Caco-2 (cell line): ENCODE measurements at regions not wholly inside any gene's neighbourhood (a gene's known extent, or its start where the extent isn't known, plus 50 kb on each side); places are given as distances from the start of the nearest gene placed in this dataset.

Experiments
- BruUV-seq: library from RNA; stranded (reverse); fragments of 400-500 nt; replicated peaks from 2 replicates; lab custom pipeline; 2021; lab: Mats Ljungman, UMichigan
- CTCF ChIA-PET: fragments of 300-600 bp; sonication (Branson Sonifier 250); formaldehyde crosslinking; loops from one replicate; lab custom pipeline; 2022; ENCODE audit warnings: antibody characterized with exemption; lab: Charles Lee
- POLR2A ChIA-PET: fragments of 300-600 bp; sonication (Branson Sonifier 250); formaldehyde crosslinking; loops from one replicate; lab custom pipeline; 2022; ENCODE audit warnings: antibody characterized with exemption; lab: Charles Lee
- DNase-seq, 2 experiments: peaks; one replicate each; pipeline versions ENCODE4 v3.0.0 to v3.0.0-alpha.2; 2020 to 2022
- H3K27me3 ChIP-seq: replicated peaks from 2 replicates; pipeline ENCODE4 v1.6.0; 2011; ENCODE audit warnings: low read length; ENCODE audit not compliant: control insufficient read depth, insufficient read depth
- H3K36me3 ChIP-seq: 2 replicates; pipeline ENCODE4 v1.5.1; 2011; ENCODE audit warnings: low read length; ENCODE audit not compliant: control insufficient read depth, insufficient read depth
- H3K4me1 ChIP-seq: fragments of 250-450 bp; sonication (Bioruptor Pico); 2 replicates; pipeline ENCODE4 v1.5.1; 2020; ENCODE audit warnings: mild to moderate bottlenecking
- H3K4me3 ChIP-seq: 2 replicates; pipeline ENCODE4 v1.5.1; 2011; ENCODE audit warnings: low read depth, mild to moderate bottlenecking, control low read depth, low read length
- H3K9me3 ChIP-seq: fragments of 250-450 bp; sonication (Bioruptor Pico); 2 replicates; pipeline ENCODE4 v1.5.1; 2020; ENCODE audit warnings: mild to moderate bottlenecking, moderate library complexity
- H3K27ac Mint-ChIP-seq: one replicate; pipeline ENCODE4 v1.8.0; 2022; ENCODE audit warnings: mixed read lengths; ENCODE audit not compliant: unreplicated experiment
- H3K27me3 Mint-ChIP-seq: one replicate; pipeline ENCODE4 v1.8.0; 2022; ENCODE audit warnings: mixed read lengths; ENCODE audit not compliant: insufficient read depth, unreplicated experiment
- H3K36me3 Mint-ChIP-seq: one replicate; pipeline ENCODE4 v1.8.0; 2022; ENCODE audit warnings: mild to moderate bottlenecking, mixed read lengths; ENCODE audit not compliant: insufficient read depth, unreplicated experiment
- H3K4me1 Mint-ChIP-seq: one replicate; pipeline ENCODE4 v1.8.0; 2022; ENCODE audit warnings: low read depth, mixed read lengths; ENCODE audit not compliant: unreplicated experiment
- H3K4me3 Mint-ChIP-seq: one replicate; pipeline ENCODE4 v1.8.0; 2022; ENCODE audit warnings: mild to moderate bottlenecking, moderate library complexity, mixed read lengths; ENCODE audit not compliant: unreplicated experiment
- H3K9me3 Mint-ChIP-seq: one replicate; pipeline ENCODE4 v1.8.0; 2022; ENCODE audit warnings: mixed read lengths; ENCODE audit not compliant: unreplicated experiment
- intact Hi-C: fragments of 100-400 bp; cut with micrococcal nuclease; formaldehyde crosslinking; loops from one replicate; pipeline ENCODE4 v1.10.0; 2022; ENCODE audit not compliant: unreplicated experiment
- TF ChIP-seq, protein P1 (sequence below), 2 experiments: fragments of 200-600 bp in 1 of 2; IDR thresholded peaks; 1 replicate in 1 of 2; 2 replicates in 1 of 2; pipeline versions ENCODE4 v1.5.1 to v1.8.0; 2011 to 2022; ENCODE audit warnings: antibody characterized with exemption in 1 of 2, control low read depth in 1 of 2, inconsistent platforms in 1 of 2, low read depth in 1 of 2, low read length in 1 of 2, mild to moderate bottlenecking in 1 of 2, moderate library complexity in 1 of 2; ENCODE audit not compliant: insufficient read depth in 1 of 2, severe bottlenecking in 1 of 2, unreplicated experiment in 1 of 2

DNA sequence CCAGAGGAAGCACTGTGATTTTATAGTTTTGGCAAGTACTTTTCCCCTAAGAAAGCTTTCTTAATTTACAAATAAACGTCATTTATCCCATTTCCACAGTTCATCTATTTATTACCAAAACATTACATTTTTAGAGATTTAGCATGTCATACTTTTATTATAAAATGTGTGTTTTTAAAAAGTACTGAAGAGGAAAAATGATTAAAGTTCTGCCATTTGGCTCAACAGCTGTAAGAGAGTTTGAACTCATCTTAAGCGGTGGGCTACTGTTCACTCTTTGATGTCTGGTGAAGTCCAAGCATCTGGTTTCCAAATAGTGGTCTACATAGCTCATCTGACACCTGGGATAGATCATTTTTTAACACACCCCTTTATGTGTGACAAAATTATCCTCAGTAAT, 51.3 kb upstream of the TANC1 start:
- Mint-ChIP-seq H3K36me3 (no peaks in the 10 kb centered on the region), H3K9me3 (peaks cover 6% of the 10 kb centered on the region), H3K27me3 (no peaks in the 10 kb centered on the region), H3K27ac (no peak overlapping the region), H3K4me3 (no peak overlapping the region), H3K4me1 (peaks cover under 1% of the 10 kb centered on the region)
- no peaks in the 10 kb centered on the region; the same call in 1 of the 2 replicates for H3K36me3 ChIP-seq
- no peaks in the 10 kb centered on the region for H3K9me3 ChIP-seq
- intact Hi-C loops = no loop called here
- TF ChIP-seq, protein P1, sequence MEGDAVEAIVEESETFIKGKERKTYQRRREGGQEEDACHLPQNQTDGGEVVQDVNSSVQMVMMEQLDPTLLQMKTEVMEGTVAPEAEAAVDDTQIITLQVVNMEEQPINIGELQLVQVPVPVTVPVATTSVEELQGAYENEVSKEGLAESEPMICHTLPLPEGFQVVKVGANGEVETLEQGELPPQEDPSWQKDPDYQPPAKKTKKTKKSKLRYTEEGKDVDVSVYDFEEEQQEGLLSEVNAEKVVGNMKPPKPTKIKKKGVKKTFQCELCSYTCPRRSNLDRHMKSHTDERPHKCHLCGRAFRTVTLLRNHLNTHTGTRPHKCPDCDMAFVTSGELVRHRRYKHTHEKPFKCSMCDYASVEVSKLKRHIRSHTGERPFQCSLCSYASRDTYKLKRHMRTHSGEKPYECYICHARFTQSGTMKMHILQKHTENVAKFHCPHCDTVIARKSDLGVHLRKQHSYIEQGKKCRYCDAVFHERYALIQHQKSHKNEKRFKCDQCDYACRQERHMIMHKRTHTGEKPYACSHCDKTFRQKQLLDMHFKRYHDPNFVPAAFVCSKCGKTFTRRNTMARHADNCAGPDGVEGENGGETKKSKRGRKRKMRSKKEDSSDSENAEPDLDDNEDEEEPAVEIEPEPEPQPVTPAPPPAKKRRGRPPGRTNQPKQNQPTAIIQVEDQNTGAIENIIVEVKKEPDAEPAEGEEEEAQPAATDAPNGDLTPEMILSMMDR (IDR thresholded peaks at IDR 0.05; ENCODE audit: insufficient read depth in 1 of 2, low read depth in 1 of 2, low read length in 1 of 2, severe bottlenecking in 1 of 2, unreplicated experiment in 1 of 2) = no peak
- DNase-seq = no peak
- ChIA-PET CTCF (no interaction called here), POLR2A (interaction anchor here (0.5 to 0.6 kb wide), 2 partner anchors 52 to 134 kb away, joined by 3 read pairs; no protein-coding TSS in a partner anchor)
- no peak overlapping the region for H3K4me3 ChIP-seq
- H3K4me1 ChIP-seq = no peaks in the 10 kb centered on the region
- H3K27me3 ChIP-seq = no peaks in the 10 kb centered on the region
- BruUV-seq = no TSS peak

DNA sequence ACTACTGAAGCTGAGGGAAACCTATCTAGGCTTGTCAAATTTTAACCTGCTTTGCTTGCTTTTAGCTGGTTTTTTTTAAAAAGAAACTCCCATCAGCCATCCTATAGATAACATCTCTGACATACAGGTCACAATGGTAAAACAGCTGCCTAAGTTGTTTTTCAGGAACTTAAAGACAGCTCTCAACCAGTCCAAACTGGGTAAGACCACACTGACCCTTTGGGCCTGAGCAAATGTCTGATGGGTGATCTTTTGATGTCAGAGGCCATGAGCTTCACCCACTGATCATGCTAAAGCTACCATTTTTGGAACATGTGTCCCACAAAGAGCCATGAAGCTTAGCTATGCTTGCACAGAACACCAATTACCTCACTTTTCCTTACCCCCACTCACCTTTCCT, 50.0 kb upstream of the TANC1 start:
- intact Hi-C loops = no loop called here
- H3K4me3 ChIP-seq = no peak overlapping the region
- Mint-ChIP-seq H3K27ac (no peak overlapping the region), H3K4me3 (no peak overlapping the region), H3K9me3 (peaks cover 6% of the 10 kb centered on the region), H3K27me3 (no peaks in the 10 kb centered on the region), H3K36me3 (no peaks in the 10 kb centered on the region), H3K4me1 (peaks cover 13% of the 10 kb centered on the region)
- no peaks in the 10 kb centered on the region for H3K27me3 ChIP-seq
- 0 out of 2 replicates have a peak, but pooled peaks cover 8% of the 10 kb centered on the region for H3K4me1 ChIP-seq
- H3K36me3 ChIP-seq = no peaks in the 10 kb centered on the region; the same call in 1 of the 2 replicates
- no peaks in the 10 kb centered on the region for H3K9me3 ChIP-seq
- TF ChIP-seq, protein P1 (IDR thresholded peaks at IDR 0.05; ENCODE audit: insufficient read depth in 1 of 2, low read depth in 1 of 2, low read length in 1 of 2, severe bottlenecking in 1 of 2, unreplicated experiment in 1 of 2) = no peak
- no TSS peak for BruUV-seq
- DNase-seq = no peak
- ChIA-PET POLR2A (no interaction called here), CTCF (no interaction called here)
